Thyroid gland (tissue), 4 donors: ENCODE measurements at regions not wholly inside any gene's neighbourhood (a gene's known extent, or its start where the extent isn't known, plus 50 kb on each side); places are given as distances from the start of the nearest gene placed in this dataset.

Source experiments
- DNase-seq, 2 donors: peaks; one replicate each; pipeline ENCODE4 v3.0.0-alpha.2; 2019
- H3K27ac ChIP-seq, 3 donors: fragments of 200-600 bp; sonication (generic); 1 replicate in 2 of 3; 2 replicates in 1 of 3; pipeline ENCODE4 v1.5.1; 2016 to 2019; ENCODE audit warnings: mild to moderate bottlenecking in 1 of 3, moderate library complexity in 1 of 3
- H3K27me3 ChIP-seq: fragments of 200-600 bp; sonication (generic); one replicate; pipeline ENCODE4 v1.5.1; 2019
- H3K36me3 ChIP-seq, 2 donors: fragments of 200-600 bp; sonication (generic); one replicate each; pipeline ENCODE4 v1.5.1; 2016 to 2019
- H3K4me1 ChIP-seq, 2 donors: fragments of 200-600 bp; sonication (generic); one replicate each; pipeline ENCODE4 v1.5.1; 2017 to 2019
- H3K4me3 ChIP-seq, 3 donors: fragments of 200-600 bp; sonication (generic); replicated peaks in 1 of 3; 1 replicate in 2 of 3; 2 replicates in 1 of 3; pipeline ENCODE4 v1.5.1; 2016; ENCODE audit warnings: mild to moderate bottlenecking in 1 of 3
- H3K9me3 ChIP-seq: fragments of 200-600 bp; sonication (generic); one replicate; pipeline ENCODE4 v1.5.1; 2017
- CTCF ChIP-seq, 6 experiments: fragments of 200-600 bp in 3 of 6; fragments of 450-650 bp in 3 of 6; sonication (generic) in 3 of 6; IDR thresholded peaks; one replicate each; pipeline ENCODE4 v1.5.1; 2016 to 2019; ENCODE audit warnings: antibody characterized with exemption in 6 of 6, mild to moderate bottlenecking in 2 of 6, inconsistent platforms in 1 of 6, moderate library complexity in 1 of 6
- POLR2A ChIP-seq, 2 donors: fragments of 450-650 bp; IDR thresholded peaks; one replicate each; pipeline ENCODE4 v1.6.1; 2017; ENCODE audit warnings: antibody characterized with exemption in 2 of 2, mild to moderate bottlenecking in 2 of 2, moderate library complexity in 1 of 2
- WGBS, 2 donors: methylation state at CpG; one replicate each; pipeline ENCODE4 v1.1.5; 2017; 5-methylcytosine and 5-hydroxymethylcytosine counted together
- intact Hi-C: fragments of 100-400 bp; cut with DNase I; formaldehyde crosslinking; loops from one replicate; pipeline ENCODE4 v1.15.1; 2023

GRCh38 chr6:163679012-163679660 is 264.6 kb downstream of the QKI start:
- Histone ChIP-seq H3K36me3 (no peaks in the 10 kb centered on the region), H3K9me3 (no peaks in the 10 kb centered on the region), H3K4me3 (no peak overlapping the region), H3K4me1 (no peaks in the 10 kb centered on the region), H3K27ac (no peak overlapping the region), H3K27me3 (no peaks in the 10 kb centered on the region)
- TF ChIP-seq CTCF (IDR thresholded peaks at IDR 0.05): no peak
- no peak for TF ChIP-seq POLR2A (IDR thresholded peaks at IDR 0.05)
- DNase-seq: no peak
- 98 to 100% methylated on average over 3 of the region's 3 CpGs for WGBS, 2 donors
- intact Hi-C loops: no loop called here

GRCh38 chr6:163675611-163676010 is 261.1 kb downstream of the QKI start:
- intact Hi-C loops: no loop called here
- no peak for TF ChIP-seq CTCF (IDR thresholded peaks at IDR 0.05)
- TF ChIP-seq POLR2A (IDR thresholded peaks at IDR 0.05): no peak
- Histone ChIP-seq H3K27me3 (no peaks in the 10 kb centered on the region), H3K27ac (no peak overlapping the region), H3K9me3 (no peaks in the 10 kb centered on the region), H3K4me3 (no peak overlapping the region), H3K4me1 (no peaks in the 10 kb centered on the region), H3K36me3 (no peaks in the 10 kb centered on the region)
- no peak for DNase-seq

GRCh38 chr6:163672710-163673109 is 258.2 kb downstream of the QKI start:
- DNase-seq: no peak
- Histone ChIP-seq H3K36me3 (no peaks in the 10 kb centered on the region), H3K9me3 (no peaks in the 10 kb centered on the region), H3K4me3 (no peak overlapping the region), H3K4me1 (peaks cover 4 to 6% of the 10 kb centered on the region in 2 donors), H3K27me3 (no peaks in the 10 kb centered on the region), H3K27ac (no peak overlapping the region)
- intact Hi-C loops: no loop called here
- WGBS, 2 donors: 81 to 83% methylated on average over 3 of the region's 3 CpGs
- TF ChIP-seq POLR2A (IDR thresholded peaks at IDR 0.05) (no peak), CTCF (IDR thresholded peaks at IDR 0.05) (no peak)

- Histone ChIP-seq H3K27me3 (no peaks in the 10 kb centered on the region), H3K36me3 (no peaks in the 10 kb centered on the region), H3K4me1 (peaks cover 4 to 6% of the 10 kb centered on the region in 2 donors), H3K27ac (no peak overlapping the region), H3K9me3 (no peaks in the 10 kb centered on the region), H3K4me3 (no peak overlapping the region)
- no peak for DNase-seq
- 97 to 98% methylated on average over 19 to 24 of the region's 25 CpGs for WGBS, 2 donors
- intact Hi-C loops: no loop called here
- TF ChIP-seq POLR2A (IDR thresholded peaks at IDR 0.05) (no peak), CTCF (IDR thresholded peaks at IDR 0.05) (no peak)
Observed at GRCh38 chr6:163671791-163672190, 257.3 kb downstream of the QKI start.

GRCh38 chr6:163671355-163671754 is 256.8 kb downstream of the QKI start:
- intact Hi-C loops: no loop called here
- H3K4me3 ChIP-seq: no peak overlapping the region
- H3K36me3 ChIP-seq: no peaks in the 10 kb centered on the region
- no peak overlapping the region for H3K27ac ChIP-seq
- no peak for TF ChIP-seq POLR2A (IDR thresholded peaks at IDR 0.05)
- 95 to 99% methylated on average over 15 to 17 of the region's 19 CpGs for WGBS, 2 donors
- no peak for DNase-seq
- H3K27me3 ChIP-seq: no peaks in the 10 kb centered on the region
- H3K4me1 ChIP-seq: peaks cover 4 to 6% of the 10 kb centered on the region in 2 donors
- H3K9me3 ChIP-seq: no peaks in the 10 kb centered on the region
